ENCODE measurements at regions not wholly inside any gene's neighbourhood (a gene's known extent, or its start where the extent isn't known, plus 50 kb on each side); places are given as distances from the start of the nearest gene placed in this dataset.

DNA sequence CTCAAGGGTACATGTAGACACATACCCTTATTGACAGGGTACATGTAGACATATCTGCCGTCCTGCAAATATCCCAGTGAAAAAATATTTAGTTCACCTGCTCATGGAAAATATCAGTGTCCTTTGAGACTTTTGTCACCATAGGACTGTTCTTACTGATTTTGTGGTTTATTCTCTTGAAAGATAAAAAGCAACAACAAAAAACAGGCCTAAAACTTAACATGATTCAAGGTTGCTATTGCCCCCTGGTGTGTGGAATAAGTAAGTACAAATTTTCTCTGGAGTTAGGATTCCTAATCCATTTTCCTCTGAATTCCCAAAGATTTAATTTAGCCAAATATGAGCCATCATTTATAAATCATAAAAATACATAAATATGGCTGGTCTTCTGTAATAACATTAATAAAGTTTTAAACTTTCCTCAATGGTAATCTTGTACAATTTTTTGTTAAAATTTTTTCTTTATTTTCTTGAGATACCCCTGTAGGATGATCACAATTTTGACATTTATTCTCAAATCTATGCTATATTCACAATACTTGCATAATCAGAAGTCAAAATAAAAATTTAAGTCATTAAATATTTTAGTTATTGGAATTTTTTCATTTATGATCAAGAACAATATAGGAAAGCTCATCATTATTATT lies 741.4 kb upstream of the POT1 start:
- in situ Hi-C loops (cut with MboI): no loop called here

DNA sequence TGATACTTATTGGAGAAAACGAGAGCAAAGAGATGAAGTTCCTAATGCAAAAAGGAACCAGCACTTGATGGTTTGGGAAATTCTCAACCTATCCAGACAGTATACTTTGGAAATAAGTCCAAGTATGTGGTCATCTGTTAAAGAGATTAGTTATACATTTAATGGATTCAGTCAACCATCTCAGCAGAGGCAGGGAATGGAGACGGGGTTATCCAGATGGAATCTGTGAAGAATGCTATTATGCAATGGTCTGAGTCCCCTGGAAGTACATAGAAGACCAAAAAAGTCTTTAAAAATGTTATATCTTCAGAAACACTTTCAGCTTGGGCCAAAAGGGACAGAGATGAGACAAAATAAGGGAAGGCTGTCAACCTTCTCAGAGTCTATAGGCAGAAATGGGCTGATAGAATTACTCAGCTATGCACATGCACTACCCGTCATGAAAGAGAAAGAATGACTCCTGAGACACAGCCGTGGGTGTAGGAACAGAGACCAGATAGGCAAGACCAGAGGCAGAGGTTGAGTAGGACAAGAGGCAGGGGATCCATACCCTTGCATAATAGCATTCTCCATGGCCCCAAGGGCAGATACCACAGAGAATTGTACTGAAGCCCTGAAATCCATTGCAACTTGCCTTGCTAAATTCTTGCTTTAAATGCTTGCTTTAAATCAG lies 738.8 kb upstream of the POT1 start:
- in situ Hi-C loops (cut with MboI): no loop called here
- Histone ChIP-seq H3K36me3 (ENCODE audit: low read depth) (no peaks in the 10 kb centered on the region), H3K9me3 (ENCODE audit: low read depth) (no peaks in the 10 kb centered on the region), H3F3A (ENCODE audit: insufficient read depth) (no peaks in the 10 kb centered on the region), H3K4me2 (ENCODE audit: unreplicated experiment) (no peak overlapping the region), H3K9ac (no peak overlapping the region), H3K79me2 (ENCODE audit: insufficient read depth) (no peaks in the 10 kb centered on the region), H3K27me3 (replicated peaks; ENCODE audit: insufficient read depth) (no peaks in the 10 kb centered on the region), H2AFZ (no peak overlapping the region), H3K4me3 (no peak overlapping the region), H3K9me2 (ENCODE audit: insufficient read depth) (no peaks in the 10 kb centered on the region), H4K20me1 (ENCODE audit: insufficient read depth) (no peaks in the 10 kb centered on the region), H3K4me1 (ENCODE audit: insufficient read depth) (no peaks in the 10 kb centered on the region), H3K27ac (no peak overlapping the region)
- no peak for TF ChIP-seq EZH2phosphoT487 (IDR thresholded peaks at IDR 0.05; ENCODE audit: insufficient read depth, low read depth)
- no peak for TF ChIP-seq EZH2 (IDR thresholded peaks at IDR 0.05; ENCODE audit: insufficient read depth, poor library complexity, severe bottlenecking)
- no peak for DNase-seq
- 6 to 10% methylated on average over 4 of the region's 4 CpGs for WGBS, 2 experiments (ENCODE audit: low coverage in 1 of 2, low lambda C conversion rate in 2 of 2, missing lambda C conversion rate in 2 of 2)

More for the DNA sequence above, 741.4 kb upstream of the POT1 start:
- Histone ChIP-seq H3K9me3 (ENCODE audit: low read depth) (no peaks in the 10 kb centered on the region), H3K36me3 (ENCODE audit: low read depth) (no peaks in the 10 kb centered on the region), H3K79me2 (ENCODE audit: insufficient read depth) (no peaks in the 10 kb centered on the region), H4K20me1 (ENCODE audit: insufficient read depth) (no peaks in the 10 kb centered on the region), H3K27ac (no peak overlapping the region), H3K27me3 (replicated peaks; ENCODE audit: insufficient read depth) (no peaks in the 10 kb centered on the region), H3K4me3 (no peak overlapping the region), H2AFZ (no peak overlapping the region), H3K4me1 (ENCODE audit: insufficient read depth) (no peaks in the 10 kb centered on the region), H3K9me2 (ENCODE audit: insufficient read depth) (no peaks in the 10 kb centered on the region), H3F3A (ENCODE audit: insufficient read depth) (no peaks in the 10 kb centered on the region), H3K9ac (no peak overlapping the region), H3K4me2 (ENCODE audit: unreplicated experiment) (no peak overlapping the region)
- 33 to 67% methylated on average over 1 of the region's 1 CpG for WGBS, 2 experiments (ENCODE audit: low coverage in 1 of 2, low lambda C conversion rate in 2 of 2, missing lambda C conversion rate in 2 of 2)
- DNase-seq: peak; percentile 21
- TF ChIP-seq EZH2 (IDR thresholded peaks at IDR 0.05; ENCODE audit: insufficient read depth, poor library complexity, severe bottlenecking): no peak
- no peak for TF ChIP-seq EZH2phosphoT487 (IDR thresholded peaks at IDR 0.05; ENCODE audit: insufficient read depth, low read depth)

DNA sequence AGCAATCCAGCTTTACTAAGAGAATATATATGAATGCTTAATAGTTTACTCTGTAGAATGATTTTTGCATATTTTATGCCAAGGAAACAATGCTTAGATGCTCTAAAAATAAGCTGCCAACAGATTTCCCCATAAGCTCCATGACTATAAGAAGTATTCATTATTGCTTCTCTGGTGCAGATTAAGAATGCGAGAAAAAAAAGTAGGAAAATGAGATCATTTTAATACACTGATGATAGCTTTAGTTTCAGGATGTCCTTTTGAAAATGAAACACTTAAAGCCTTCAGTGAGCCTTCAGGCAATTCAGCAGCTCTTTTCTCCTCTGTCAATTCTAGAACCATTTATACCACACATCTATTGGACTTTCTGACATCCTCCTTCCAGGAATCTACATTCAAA lies 735.0 kb upstream of the POT1 start:
- no peak overlapping the region for H2AFZ ChIP-seq
- TF ChIP-seq EZH2 (IDR thresholded peaks at IDR 0.05; ENCODE audit: insufficient read depth, poor library complexity, severe bottlenecking) (no peak), EZH2phosphoT487 (IDR thresholded peaks at IDR 0.05; ENCODE audit: insufficient read depth, low read depth) (no peak)
- in situ Hi-C loops (cut with MboI): no loop called here

DNA sequence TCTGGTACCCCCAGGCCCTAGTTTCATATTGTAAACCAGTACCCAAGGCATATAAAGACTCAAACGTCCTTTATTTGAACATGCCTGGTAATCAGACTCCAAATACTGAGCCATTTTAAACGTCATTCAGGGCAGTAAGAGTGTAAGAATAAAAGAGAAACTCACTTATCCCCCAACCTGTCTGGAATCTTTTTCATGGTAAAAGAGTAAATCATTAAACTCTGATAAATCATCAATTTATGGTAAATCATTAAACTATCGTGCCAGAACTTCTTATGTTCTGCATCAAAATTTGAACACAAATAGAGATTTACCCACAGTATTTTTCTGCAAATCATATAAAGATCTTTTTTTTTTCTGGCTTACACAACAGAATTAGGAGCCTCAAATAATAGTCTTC lies 734.3 kb upstream of the POT1 start:
- no peaks in the 10 kb centered on the region for H3K79me2 ChIP-seq (ENCODE audit: insufficient read depth)
- H3K9me2 ChIP-seq (ENCODE audit: insufficient read depth): no peaks in the 10 kb centered on the region
- H3K9ac ChIP-seq: no peak overlapping the region
- no peaks in the 10 kb centered on the region for H3K27me3 ChIP-seq (replicated peaks; ENCODE audit: insufficient read depth)
- H3K27ac ChIP-seq: no peak overlapping the region
- H3F3A ChIP-seq (ENCODE audit: insufficient read depth): no peaks in the 10 kb centered on the region
- H3K4me1 ChIP-seq (ENCODE audit: insufficient read depth): no peaks in the 10 kb centered on the region
- no peak overlapping the region for H2AFZ ChIP-seq
- H3K4me2 ChIP-seq (ENCODE audit: unreplicated experiment): no peak overlapping the region
- in situ Hi-C loops (cut with MboI): no loop called here
- no peaks in the 10 kb centered on the region for H3K36me3 ChIP-seq (ENCODE audit: low read depth)
- 6 to 10% methylated on average over 3 of the region's 3 CpGs for WGBS, 2 experiments (ENCODE audit: low coverage in 1 of 2, low lambda C conversion rate in 2 of 2, missing lambda C conversion rate in 2 of 2)
- no peaks in the 10 kb centered on the region for H4K20me1 ChIP-seq (ENCODE audit: insufficient read depth)
- TF ChIP-seq EZH2phosphoT487 (IDR thresholded peaks at IDR 0.05; ENCODE audit: insufficient read depth, low read depth): no peak
- TF ChIP-seq EZH2 (IDR thresholded peaks at IDR 0.05; ENCODE audit: insufficient read depth, poor library complexity, severe bottlenecking): no peak
- no peaks in the 10 kb centered on the region for H3K9me3 ChIP-seq (ENCODE audit: low read depth)
- no peak for DNase-seq
- no peak overlapping the region for H3K4me3 ChIP-seq

More for the DNA sequence above, 735.0 kb upstream of the POT1 start:
- H3K27me3 ChIP-seq (replicated peaks; ENCODE audit: insufficient read depth): no peaks in the 10 kb centered on the region
- 19 to 25% methylated on average over 1 of the region's 1 CpG for WGBS, 2 experiments (ENCODE audit: low coverage in 1 of 2, low lambda C conversion rate in 2 of 2, missing lambda C conversion rate in 2 of 2)
- no peak overlapping the region for H3K27ac ChIP-seq
- no peaks in the 10 kb centered on the region for H3K9me3 ChIP-seq (ENCODE audit: low read depth)
- no peaks in the 10 kb centered on the region for H3F3A ChIP-seq (ENCODE audit: insufficient read depth)
- no peaks in the 10 kb centered on the region for H3K4me1 ChIP-seq (ENCODE audit: insufficient read depth)
- no peaks in the 10 kb centered on the region for H3K79me2 ChIP-seq (ENCODE audit: insufficient read depth)
- H3K9ac ChIP-seq: no peak overlapping the region
- H3K4me3 ChIP-seq: no peak overlapping the region
- no peaks in the 10 kb centered on the region for H4K20me1 ChIP-seq (ENCODE audit: insufficient read depth)
- no peak overlapping the region for H3K4me2 ChIP-seq (ENCODE audit: unreplicated experiment)
- no peaks in the 10 kb centered on the region for H3K36me3 ChIP-seq (ENCODE audit: low read depth)
- no peaks in the 10 kb centered on the region for H3K9me2 ChIP-seq (ENCODE audit: insufficient read depth)
- DNase-seq: no peak
